Fibroblast of villous mesenchyme (primary cell): ENCODE measurements at regions not wholly inside any gene's neighbourhood (a gene's known extent, or its start where the extent isn't known, plus 50 kb on each side); places are given as distances from the start of the nearest gene placed in this dataset.
A peak's percentile ranks its signal among the peaks of the same experiment; 100 is the strongest.

Source experiments
- DNase-seq: peaks from one replicate; pipeline ENCODE4 v3.0.0-alpha.2; 2010; ENCODE audit warnings: low read depth
- H3K4me3 ChIP-seq: 2 replicates; pipeline ENCODE4 v1.5.1; 2011; ENCODE audit warnings: low read depth, mild to moderate bottlenecking, low read length
- CTCF ChIP-seq: IDR thresholded peaks from 2 replicates; pipeline ENCODE4 v1.5.1; 2012; ENCODE audit warnings: low read depth, mild to moderate bottlenecking, low read length; ENCODE audit not compliant: insufficient read depth

GRCh38 chr4:38313175-38313574, 350.8 kb upstream of the KLF3 start:
- TF ChIP-seq CTCF, result no peak
- DNase-seq, result no peak
- H3K4me3 ChIP-seq, result no peak overlapping the region

DNA sequence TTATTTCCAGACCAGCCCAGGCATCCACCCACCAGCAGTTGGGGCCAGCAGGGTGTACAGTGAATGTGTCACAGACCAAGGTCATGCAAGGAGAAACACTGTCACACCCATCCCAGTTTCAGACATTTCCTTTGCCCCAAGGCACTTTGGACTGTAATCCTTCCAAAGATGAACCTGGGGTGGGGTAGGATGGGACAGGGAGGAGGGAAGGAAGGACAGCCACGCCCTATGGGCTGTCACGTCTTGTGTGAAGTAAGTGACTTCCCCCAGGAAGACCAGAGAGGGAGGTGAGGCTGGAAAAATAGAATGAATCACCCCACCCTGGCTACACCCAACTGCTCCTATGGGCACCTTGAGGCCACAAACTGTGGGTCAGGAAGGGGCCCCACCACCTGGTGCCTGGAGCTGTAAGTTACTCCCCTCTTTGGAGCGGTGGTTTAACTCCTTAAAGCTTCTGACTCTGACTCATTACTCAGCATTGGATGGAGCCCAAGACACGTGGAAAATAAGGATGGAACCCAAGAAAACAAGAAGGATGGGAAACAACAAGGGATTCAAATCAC, 349.9 kb upstream of the KLF3 start:
- no peak for TF ChIP-seq CTCF
- DNase-seq, result peak; percentile 52

DNA sequence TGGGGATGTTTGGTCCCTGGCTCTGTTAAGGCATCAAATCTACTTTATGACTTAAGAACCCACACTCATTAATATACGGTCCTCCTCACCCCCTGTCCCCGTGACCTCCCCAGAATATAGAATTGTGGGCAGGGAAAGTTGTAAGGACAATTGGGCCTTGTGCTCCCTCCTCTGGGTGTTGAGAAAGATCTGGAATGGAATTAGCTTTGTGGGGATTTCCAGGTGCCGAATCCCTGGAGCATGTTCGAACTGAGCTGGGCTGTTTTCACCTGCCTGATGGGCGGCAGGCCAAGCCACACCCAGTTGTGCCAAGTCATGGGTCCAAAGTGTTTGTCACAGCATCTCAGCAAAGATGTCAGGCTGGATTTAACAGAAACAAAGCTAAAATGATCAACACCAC, 349.3 kb upstream of the KLF3 start:
- no peak for DNase-seq
- TF ChIP-seq CTCF, result no peak

More for the DNA sequence above, 349.9 kb upstream of the KLF3 start:
- H3K4me3 ChIP-seq, result no peak overlapping the region

GRCh38 chr4:38315286-38315685, 348.7 kb upstream of the KLF3 start:
- H3K4me3 ChIP-seq, result no peak overlapping the region
- no peak for DNase-seq
- TF ChIP-seq CTCF, result no peak

More for the DNA sequence above, 349.3 kb upstream of the KLF3 start:
- no peak overlapping the region for H3K4me3 ChIP-seq

DNA sequence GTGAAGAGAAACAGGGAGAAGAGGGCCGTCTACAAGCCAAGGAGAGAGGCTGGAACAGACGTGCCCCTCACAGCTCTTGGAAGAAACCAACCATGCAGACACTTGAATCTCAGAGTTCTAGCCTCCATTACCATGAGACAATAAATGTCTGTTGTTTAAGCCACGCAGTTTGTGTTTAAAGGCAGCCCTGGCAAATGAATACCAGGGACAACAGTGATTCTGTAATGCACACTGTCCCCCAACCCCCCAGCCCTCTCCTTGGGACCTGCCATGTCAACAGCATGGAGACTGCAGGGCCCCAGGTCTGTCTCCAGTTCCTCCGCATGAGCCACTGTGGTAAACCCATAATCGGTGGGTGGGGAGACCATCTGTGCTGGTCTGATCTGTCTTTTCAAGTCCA, 348.0 kb upstream of the KLF3 start:
- no peak overlapping the region for H3K4me3 ChIP-seq
- DNase-seq, result no peak
- TF ChIP-seq CTCF, result no peak

DNA sequence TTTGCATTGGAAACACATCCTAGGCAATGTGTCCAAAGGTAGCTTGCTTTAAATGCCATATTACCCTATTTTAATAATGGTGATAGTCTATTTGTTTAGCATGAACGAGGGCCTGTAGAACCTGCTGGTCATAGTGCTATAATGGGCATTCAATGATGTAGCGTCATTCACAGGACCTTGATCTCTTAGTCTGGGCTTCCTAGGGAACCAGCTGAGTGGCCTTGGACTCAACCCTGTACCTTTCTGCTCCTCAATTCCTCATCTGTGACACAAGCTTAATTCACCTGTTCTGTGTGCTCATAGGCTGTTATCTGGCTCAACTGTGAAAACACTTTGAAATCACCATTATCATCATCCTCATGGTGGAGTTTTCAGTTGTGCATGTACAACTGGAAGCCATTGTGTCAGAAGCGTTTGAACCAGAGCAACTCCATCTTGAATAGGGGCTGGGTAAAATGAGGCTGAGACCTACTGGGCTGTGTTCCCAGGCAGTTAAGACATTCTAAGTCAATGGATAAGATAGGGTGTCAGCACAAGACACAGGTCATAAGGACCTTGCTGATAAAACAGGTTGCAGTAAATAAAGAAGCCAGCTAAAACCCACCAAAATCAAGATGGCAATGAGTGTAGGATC, 346.8 kb upstream of the KLF3 start:
- TF ChIP-seq CTCF, result no peak

DNA sequence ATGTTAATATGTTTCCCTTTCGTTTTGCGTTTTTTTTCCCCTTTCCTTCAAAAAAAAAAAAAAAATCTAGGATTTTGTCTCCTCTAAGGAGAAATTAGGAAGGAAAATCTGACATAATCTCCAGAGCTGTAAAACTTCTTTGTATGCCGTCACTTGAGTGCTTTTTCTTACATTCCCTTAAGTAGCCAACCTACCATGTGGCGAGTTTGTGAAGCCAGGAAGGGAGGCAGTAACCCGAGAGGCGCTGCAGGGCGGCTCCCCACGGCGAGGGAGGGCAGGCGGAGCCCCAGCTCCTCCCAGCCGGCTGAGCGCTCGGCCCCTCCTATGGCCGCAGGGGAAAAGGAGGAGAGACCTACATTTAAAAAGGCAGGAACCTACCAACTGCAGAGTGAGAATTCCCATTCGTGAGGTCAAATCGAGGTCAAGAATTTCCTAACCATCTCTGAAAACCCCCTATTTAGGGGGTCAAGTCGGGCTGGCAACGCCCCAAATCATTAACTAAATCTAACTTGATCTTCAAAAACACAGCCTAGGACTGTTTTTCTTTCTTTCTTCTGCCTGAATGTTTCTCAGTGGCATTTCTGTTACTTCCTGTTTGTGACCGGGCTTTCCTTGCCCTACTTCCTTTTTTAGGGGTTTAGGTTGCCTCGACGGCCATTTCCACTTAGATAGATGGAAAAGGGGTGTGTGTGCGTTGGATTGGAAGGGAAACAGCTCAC, 345.1 kb upstream of the KLF3 start:
- H3K4me3 ChIP-seq, result peak overlapping the region; percentile 29
- no peak for TF ChIP-seq CTCF
- DNase-seq, result peak; percentile 97

More for the DNA sequence above, 346.8 kb upstream of the KLF3 start:
- DNase-seq, result no peak
- no peak overlapping the region for H3K4me3 ChIP-seq
